HCT116 (cell line): ENCODE measurements at regions not wholly inside any gene's neighbourhood (a gene's known extent, or its start where the extent isn't known, plus 50 kb on each side); places are given as distances from the start of the nearest gene placed in this dataset.

ENCODE experiments used
- ATAC-seq: fragments of 200-7000 bp; cut with Tn5 transposase; 2 replicates; pipeline ENCODE4 v1.9.1; 2020; ENCODE audit warnings: mild to moderate bottlenecking, moderate library complexity
- BruUV-seq: library from RNA; stranded (reverse); fragments of 400-500 nt; replicated peaks from 2 replicates; lab custom pipeline; 2021; lab: Mats Ljungman, UMichigan
- CTCF ChIA-PET: fragments of 300-600 bp; sonication (Branson Sonifier 250); formaldehyde crosslinking; loops from one replicate; lab custom pipeline; 2021; ENCODE audit warnings: antibody characterized with exemption; lab: Charles Lee
- POLR2A ChIA-PET: fragments of 300-600, 350-600 bp; sonication (Branson Sonifier 250); formaldehyde crosslinking; loops from one replicate; lab custom pipeline; 2021; ENCODE audit warnings: antibody characterized with exemption; lab: Charles Lee
- RAD21 ChIA-PET, 2 experiments: fragments of 300-600 bp; sonication (Branson Sonifier 250); formaldehyde crosslinking; loops; one replicate each; lab custom pipeline; 2023; ENCODE audit warnings: low total read pairs in 2 of 2; ENCODE audit not compliant: uncharacterized antibody in 2 of 2, unreplicated experiment in 2 of 2, low non-redundant PET in 1 of 2; lab: Charles Lee
- DNase-seq: peaks from one replicate; pipeline ENCODE4 v3.0.0-alpha.2; 2010; ENCODE audit warnings: low read depth, low spot score
- H2AFZ ChIP-seq: fragments of 200-600 bp; shearing (Covaris generic), sonication (generic); 2 replicates; pipeline ENCODE4 v1.6.1; 2017; ENCODE audit warnings: low read depth, mixed run types, mixed read lengths, antibody characterized with exemption, low read length; ENCODE audit not compliant: poor library complexity, severe bottlenecking
- H3K27ac ChIP-seq: 2 replicates; pipeline ENCODE4 v1.5.1; 2012; ENCODE audit warnings: low read depth, low read length
- H3K27me3 ChIP-seq: fragments of 200-600 bp; sonication (generic); 2 replicates; pipeline ENCODE4 v1.6.1; 2016; ENCODE audit warnings: mixed run types, low read length, mixed read lengths; ENCODE audit not compliant: insufficient read depth
- H3K36me3 ChIP-seq, 2 experiments: fragments of 200-500 bp in 1 of 2; fragments of 200-600 bp in 1 of 2; sonication (Bioruptor generic) in 1 of 2; sonication (generic) in 1 of 2; 2 replicates each; pipeline versions ENCODE4 v1.5.1 to v1.6.1; 2014 to 2016; ENCODE audit warnings: low read length in 2 of 2, inconsistent platforms in 1 of 2, mixed read lengths in 1 of 2, mixed run types in 1 of 2; ENCODE audit not compliant: insufficient read depth in 2 of 2, control insufficient read depth in 1 of 2
- H3K4me1 ChIP-seq, 2 experiments: fragments of 200-600 bp in 1 of 2; sonication (generic) in 1 of 2; 2 replicates each; pipeline versions ENCODE4 v1.5.1 to v1.6.1; 2012 to 2017; ENCODE audit warnings: low read length in 2 of 2, inconsistent platforms in 1 of 2, mild to moderate bottlenecking in 1 of 2, mixed read lengths in 1 of 2, mixed run types in 1 of 2, moderate library complexity in 1 of 2; ENCODE audit not compliant: insufficient read depth in 2 of 2, control insufficient read depth in 1 of 2
- H3K4me2 ChIP-seq: fragments of 200-600 bp; sonication (generic); 2 replicates; pipeline ENCODE4 v1.6.1; 2017; ENCODE audit warnings: mixed run types, low read length, mixed read lengths
- H3K4me3 ChIP-seq, 2 experiments: fragments of 200-600 bp in 1 of 2; sonication (generic) in 1 of 2; replicated peaks in 1 of 2; 2 replicates each; pipeline ENCODE4 v1.5.1; 2011 to 2016; ENCODE audit warnings: low read length in 2 of 2, control low read depth in 1 of 2, low read depth in 1 of 2, mild to moderate bottlenecking in 1 of 2, mixed read lengths in 1 of 2, mixed run types in 1 of 2
- H3K79me2 ChIP-seq: fragments of 200-600 bp; sonication (generic); 2 replicates; pipeline ENCODE4 v1.6.1; 2017; ENCODE audit warnings: mild to moderate bottlenecking, mixed run types, low read length, moderate library complexity, mixed read lengths; ENCODE audit not compliant: insufficient read depth
- H3K9ac ChIP-seq: fragments of 200-600 bp; sonication (generic); 2 replicates; pipeline ENCODE4 v1.6.1; 2016; ENCODE audit warnings: low read length, mixed read lengths
- H3K9me2 ChIP-seq: fragments of 200-600 bp; sonication (generic), shearing (Covaris generic); 2 replicates; pipeline ENCODE4 v1.6.1; 2017; ENCODE audit warnings: mixed run types, mild to moderate bottlenecking, moderate library complexity; ENCODE audit not compliant: insufficient read depth
- H3K9me3 ChIP-seq, 2 experiments: fragments of 200-500 bp in 1 of 2; fragments of 200-600 bp in 1 of 2; sonication (Bioruptor generic) in 1 of 2; sonication (generic) in 1 of 2; 2 replicates each; pipeline ENCODE4 v1.6.1; 2014 to 2017; ENCODE audit warnings: low read length in 2 of 2, mixed read lengths in 2 of 2, inconsistent platforms in 1 of 2, low read depth in 1 of 2, mild to moderate bottlenecking in 1 of 2, mixed run types in 1 of 2, moderate library complexity in 1 of 2; ENCODE audit not compliant: control insufficient read depth in 1 of 2, insufficient read depth in 1 of 2
- H4K20me1 ChIP-seq: fragments of 200-600 bp; sonication (generic), shearing (Covaris generic); 2 replicates; pipeline ENCODE4 v1.6.1; 2017; ENCODE audit warnings: mixed run types, mild to moderate bottlenecking, moderate library complexity; ENCODE audit not compliant: insufficient read depth
- ATF3 ChIP-seq: IDR thresholded peaks from 2 replicates; pipeline ENCODE4 v1.6.1; 2012
- CEBPB ChIP-seq: IDR thresholded peaks from 2 replicates; pipeline ENCODE4 v1.6.1; 2012; ENCODE audit warnings: low read depth
- ELF1 ChIP-seq: IDR thresholded peaks from 2 replicates; pipeline ENCODE4 v1.6.1; 2012; ENCODE audit warnings: low read depth, borderline replicate concordance
- EZH2 ChIP-seq: fragments of 200-600 bp; sonication (generic); IDR thresholded peaks from 2 replicates; pipeline ENCODE4 v1.6.1; 2017; ENCODE audit warnings: antibody characterized with exemption, mixed run types
- EZH2phosphoT487 ChIP-seq: fragments of 200-600 bp; IDR thresholded peaks from 2 replicates; pipeline ENCODE4 v1.6.1; 2018; ENCODE audit warnings: antibody characterized with exemption, borderline replicate concordance
- JUND ChIP-seq: IDR thresholded peaks from 2 replicates; pipeline ENCODE4 v1.6.1; 2012
- RAD21 ChIP-seq: IDR thresholded peaks from 2 replicates; pipeline ENCODE4 v1.6.1; 2012; ENCODE audit warnings: low read depth, mild to moderate bottlenecking
- REST ChIP-seq: IDR thresholded peaks from 2 replicates; pipeline ENCODE4 v1.6.1; 2012; ENCODE audit warnings: low read depth
- SIN3A ChIP-seq: IDR thresholded peaks from 2 replicates; pipeline ENCODE4 v1.6.1; 2012; ENCODE audit warnings: low read depth
- SP1 ChIP-seq: IDR thresholded peaks from 2 replicates; pipeline ENCODE4 v1.6.1; 2012; ENCODE audit warnings: low read depth
- SRF ChIP-seq: IDR thresholded peaks from 2 replicates; pipeline ENCODE4 v1.6.1; 2012; ENCODE audit warnings: low read depth
- TCF7L2 ChIP-seq: IDR thresholded peaks from 2 replicates; pipeline ENCODE4 v1.7.0; 2011; ENCODE audit warnings: borderline replicate concordance, inconsistent platforms; ENCODE audit not compliant: insufficient read depth, insufficient read length; ENCODE audit errors: extremely low read depth
- ZBTB33 ChIP-seq: IDR thresholded peaks from 2 replicates; pipeline ENCODE4 v1.6.1; 2011; ENCODE audit warnings: mild to moderate bottlenecking, low read length, moderate library complexity; ENCODE audit not compliant: insufficient replicate concordance; ENCODE audit errors: extremely low read depth
- ZFX ChIP-seq: fragments of 450-650 bp; IDR thresholded peaks from 2 replicates; pipeline ENCODE4 v1.6.1; 2017
- intact Hi-C: fragments of 100-400 bp; cut with micrococcal nuclease; formaldehyde crosslinking; loops from 2 replicates; pipeline ENCODE4 v1.10.0; 2022

GRCh38 chrX:26376037-26376708, 160.2 kb downstream of the MAGEB5 start:
- intact Hi-C loops = no loop called here
- no peaks in the 10 kb centered on the region for H3K36me3 ChIP-seq
- H3K4me3 ChIP-seq = no peak overlapping the region
- no peaks in the 10 kb centered on the region for H3K4me1 ChIP-seq
- no peak for DNase-seq
- RAD21 ChIA-PET = no interaction called here
- H3K4me2 ChIP-seq = no peak overlapping the region
- CTCF ChIA-PET = no interaction called here
- TF ChIP-seq RAD21 (no peak), CEBPB (no peak), REST (no peak)
- BruUV-seq = no TSS peak
- POLR2A ChIA-PET = no interaction called here
- no peak for ATAC-seq
- H4K20me1 ChIP-seq = no peaks in the 10 kb centered on the region
- no peak overlapping the region for H3K27ac ChIP-seq
- H2AFZ ChIP-seq = no peak overlapping the region
- H3K9ac ChIP-seq = no peak overlapping the region
- H3K9me3 ChIP-seq = no peaks in the 10 kb centered on the region
- no peaks in the 10 kb centered on the region for H3K79me2 ChIP-seq
- H3K27me3 ChIP-seq = no peaks in the 10 kb centered on the region
- no peaks in the 10 kb centered on the region for H3K9me2 ChIP-seq

- ATAC-seq = no peak
- no peaks in the 10 kb centered on the region for H4K20me1 ChIP-seq
- H3K27ac ChIP-seq = no peak overlapping the region
- DNase-seq = no peak
- no peak overlapping the region for H3K4me2 ChIP-seq
- H3K79me2 ChIP-seq = no peaks in the 10 kb centered on the region
- intact Hi-C loops = no loop called here
- H3K9me2 ChIP-seq = no peaks in the 10 kb centered on the region
- H3K9me3 ChIP-seq = no peaks in the 10 kb centered on the region
- no peaks in the 10 kb centered on the region for H3K4me1 ChIP-seq
- ChIA-PET CTCF (no interaction called here), POLR2A (no interaction called here), RAD21 (no interaction called here)
- BruUV-seq = no TSS peak
- H3K36me3 ChIP-seq = no peaks in the 10 kb centered on the region
- H3K4me3 ChIP-seq = no peak overlapping the region
- H3K27me3 ChIP-seq = no peaks in the 10 kb centered on the region
- no peak overlapping the region for H3K9ac ChIP-seq
- no peak overlapping the region for H2AFZ ChIP-seq
- no peak for TF ChIP-seq EZH2phosphoT487
- TF ChIP-seq ZBTB33 = no peak
- no peak for TF ChIP-seq ELF1
- no peak for TF ChIP-seq TCF7L2
- no peak for TF ChIP-seq SIN3A
- no peak for TF ChIP-seq ATF3
- TF ChIP-seq ZFX = no peak
- TF ChIP-seq SP1 = no peak
- no peak for TF ChIP-seq CEBPB
- TF ChIP-seq RAD21 = no peak
- TF ChIP-seq EZH2 = no peak
- no peak for TF ChIP-seq JUND
- TF ChIP-seq SRF = no peak
These were observed 159.4 kb downstream of the MAGEB5 start for GRCh38 chrX:26375346-26375745.
